HG03095 (cell line): ENCODE measurements at regions not wholly inside any gene's neighbourhood (a gene's known extent, or its start where the extent isn't known, plus 50 kb on each side); places are given as distances from the start of the nearest gene placed in this dataset.

ENCODE experiments used
- ATAC-seq: cut with Tn5 transposase; IDR thresholded peaks from one replicate; pipeline ENCODE4 v1.9.1; 2021; ENCODE audit warnings: moderate library complexity; ENCODE audit not compliant: unreplicated experiment

DNA sequence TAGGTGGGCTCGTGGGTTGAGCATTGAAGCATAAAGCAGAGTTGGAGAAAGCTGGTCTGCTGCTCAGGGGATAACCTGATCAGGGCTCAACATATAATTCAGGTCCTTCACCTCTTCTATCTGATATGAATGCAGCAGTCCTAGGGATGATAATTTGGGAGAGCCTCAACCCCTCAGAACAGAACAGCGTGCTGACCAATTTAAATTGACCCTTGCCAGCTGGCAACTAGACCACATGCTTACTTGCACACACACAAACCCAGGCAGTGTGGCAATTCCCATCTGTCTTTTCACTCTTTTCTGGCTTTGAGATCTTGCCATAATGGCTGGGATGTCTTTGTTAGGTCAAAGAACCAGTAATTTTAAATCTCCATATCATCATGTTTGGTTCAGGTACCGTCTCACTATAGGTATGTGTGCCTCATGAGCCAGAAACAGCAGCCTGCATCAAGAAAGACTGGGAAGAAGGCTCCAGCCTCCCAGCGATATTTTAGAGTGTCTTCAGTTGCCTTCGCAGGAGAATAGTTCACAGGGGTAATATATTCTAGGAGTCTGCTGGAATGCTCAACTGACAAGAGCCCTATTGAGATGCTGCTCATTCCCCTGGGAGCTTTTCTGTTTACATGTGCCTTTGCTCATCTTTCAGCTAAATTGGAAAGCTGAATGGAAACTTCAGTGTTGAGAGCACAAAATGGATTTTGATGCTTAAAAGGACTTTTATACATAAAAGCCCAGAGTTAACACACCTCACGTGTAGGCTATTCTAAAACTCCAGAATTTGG, 497.6 kb downstream of the RASEF start:
- no peak for ATAC-seq

DNA sequence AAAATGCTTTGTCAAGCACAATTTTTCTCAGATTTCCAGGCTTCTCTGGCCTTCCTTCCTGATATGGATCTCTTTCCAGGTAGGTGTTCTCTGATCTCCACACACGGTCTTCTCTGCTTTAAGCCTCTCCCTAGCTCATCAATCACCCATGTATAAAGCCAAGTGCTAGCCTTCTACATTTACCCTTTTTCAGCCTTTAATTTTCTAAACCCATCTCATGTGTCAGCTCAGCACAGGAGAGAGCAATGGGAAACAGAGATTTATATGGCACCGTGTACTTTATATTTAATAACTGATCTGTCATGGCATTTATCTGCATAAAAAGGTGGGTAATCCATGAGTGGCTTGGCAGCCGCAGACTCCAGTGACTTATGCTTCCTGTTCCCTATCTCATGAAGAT, 495.0 kb downstream of the RASEF start:
- no peak for ATAC-seq

DNA sequence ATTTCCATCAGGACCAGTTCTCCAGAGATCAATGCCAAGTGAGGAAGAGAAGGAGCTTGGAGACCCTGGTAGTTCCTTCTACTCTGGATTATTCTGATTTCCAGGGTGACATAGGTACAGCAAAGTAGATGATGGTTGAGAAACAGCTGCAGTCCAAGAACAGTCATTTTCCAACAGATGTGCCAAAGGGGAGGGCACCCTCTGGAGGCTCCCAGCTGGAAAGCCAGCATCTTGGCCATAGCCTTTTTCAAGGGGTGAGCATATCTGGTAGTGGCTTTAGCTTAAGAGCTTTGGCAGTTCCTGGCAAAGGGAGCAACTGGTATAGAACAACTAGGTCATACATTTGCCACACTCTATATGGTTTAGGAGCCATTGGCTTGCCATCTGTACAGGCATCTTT, 492.7 kb downstream of the RASEF start:
- ATAC-seq, result no peak

DNA sequence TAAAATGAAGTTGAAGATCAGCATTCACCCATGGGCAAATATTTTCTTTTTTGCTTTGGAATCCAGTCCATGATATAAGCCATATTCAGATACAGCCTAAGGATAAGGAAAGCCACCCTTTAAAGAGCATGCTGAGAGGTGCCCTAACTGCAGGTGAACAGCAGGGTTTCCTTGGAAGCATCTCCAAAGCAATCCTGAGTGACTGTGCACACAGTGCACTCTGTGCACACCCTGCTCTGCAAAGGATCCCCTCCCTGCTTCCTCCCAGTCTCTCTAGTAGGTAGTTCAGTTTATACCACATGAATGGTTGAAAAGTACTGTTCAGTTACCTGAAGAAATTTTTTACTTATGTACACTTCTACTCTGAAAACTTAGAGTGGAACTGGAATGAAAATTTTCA, 491.4 kb downstream of the RASEF start:
- ATAC-seq, result no peak

DNA sequence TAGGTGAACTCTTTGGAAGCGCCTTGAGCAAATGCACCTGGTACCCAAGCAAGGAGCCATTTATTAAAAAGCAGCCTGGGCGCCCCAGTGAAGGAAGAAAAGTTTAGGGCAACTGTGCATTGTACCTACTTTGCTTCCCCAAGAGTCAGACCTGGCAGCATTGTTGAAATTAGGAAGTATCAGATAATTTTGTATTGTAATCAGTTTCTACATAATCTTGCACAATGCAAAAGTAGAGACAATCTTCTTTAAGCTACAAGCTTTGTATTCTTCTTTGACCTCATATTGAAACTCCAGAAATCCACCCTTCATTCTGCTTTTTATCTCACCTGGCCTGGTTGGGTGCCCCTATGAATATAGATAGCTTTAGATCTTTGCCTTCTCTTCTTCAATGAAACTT, 490.8 kb downstream of the RASEF start:
- no peak for ATAC-seq

DNA sequence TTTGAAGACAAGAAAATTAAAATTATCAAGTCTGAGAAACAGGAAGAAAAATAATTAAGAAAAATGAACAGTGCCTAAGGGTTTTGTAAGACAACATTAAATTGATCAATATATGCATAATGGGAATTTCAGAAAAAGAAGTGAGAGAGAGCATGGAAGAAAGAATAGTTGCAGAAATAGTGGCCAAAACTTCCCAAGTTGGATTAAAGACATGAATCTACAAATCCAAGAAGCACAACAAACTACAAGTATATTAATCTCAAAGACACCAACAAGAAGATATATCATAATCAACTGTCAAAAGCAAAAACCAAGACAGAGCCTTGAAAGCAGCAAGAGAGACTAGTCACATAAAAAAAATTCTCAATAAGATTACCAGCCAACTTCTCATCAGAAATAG, 488.0 kb downstream of the RASEF start:
- ATAC-seq, result no peak

DNA sequence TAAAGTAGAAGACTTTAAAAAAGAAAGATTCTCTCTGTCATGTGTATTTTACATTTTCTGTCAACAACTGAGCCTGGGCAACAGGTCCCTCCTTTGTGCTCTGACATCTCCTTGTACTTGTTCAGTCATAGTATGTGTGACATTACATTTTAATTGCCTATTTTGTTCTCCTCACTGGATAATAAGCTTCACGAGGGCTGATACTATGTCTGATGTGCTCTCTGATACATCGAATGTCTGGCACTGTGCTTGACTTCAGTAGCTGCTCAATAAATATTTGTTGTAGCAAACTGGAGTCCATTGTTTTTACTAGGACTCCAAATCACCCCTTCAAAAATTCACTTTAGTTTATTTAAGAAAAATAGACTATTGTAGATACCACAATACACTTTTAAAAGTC, 482.0 kb downstream of the RASEF start:
- ATAC-seq, result no peak

DNA sequence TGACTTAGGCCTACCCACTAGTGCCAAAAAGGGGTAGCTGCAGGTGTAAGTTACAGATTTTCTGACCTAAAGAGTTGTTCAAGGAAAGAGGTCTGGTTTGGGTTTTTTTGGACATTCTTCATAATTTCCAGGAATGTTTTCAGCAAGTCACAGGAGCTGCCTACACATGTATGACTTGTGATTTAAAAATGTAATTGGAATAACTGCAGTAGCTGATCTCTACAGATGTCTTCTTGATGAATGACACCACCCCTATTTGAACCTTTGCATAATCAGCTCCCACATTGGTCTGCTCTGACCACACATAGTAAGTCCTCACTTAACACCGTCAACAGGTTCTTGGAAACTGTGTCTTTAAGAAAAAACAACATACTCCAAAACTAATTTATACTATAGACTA, 481.4 kb downstream of the RASEF start:
- ATAC-seq, result no peak

DNA sequence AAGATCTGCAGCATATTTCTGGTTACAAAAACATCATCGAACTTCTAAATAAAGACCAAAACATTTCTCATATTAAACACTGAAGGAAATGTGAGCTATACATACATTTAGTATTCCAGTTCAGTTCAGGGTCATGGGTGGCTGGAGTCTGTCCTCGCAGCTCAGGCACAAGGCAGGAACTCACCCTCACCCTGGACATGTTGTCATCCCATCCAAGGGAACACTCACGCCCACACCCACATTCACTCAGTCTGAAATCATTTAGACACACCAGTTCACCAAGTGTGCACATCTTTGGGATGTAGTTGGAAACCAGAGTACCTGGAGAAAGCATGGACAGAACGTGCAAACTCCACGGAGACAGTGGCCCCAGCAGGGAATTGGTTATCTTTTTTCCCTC, 481.0 kb downstream of the RASEF start:
- ATAC-seq, result no peak

DNA sequence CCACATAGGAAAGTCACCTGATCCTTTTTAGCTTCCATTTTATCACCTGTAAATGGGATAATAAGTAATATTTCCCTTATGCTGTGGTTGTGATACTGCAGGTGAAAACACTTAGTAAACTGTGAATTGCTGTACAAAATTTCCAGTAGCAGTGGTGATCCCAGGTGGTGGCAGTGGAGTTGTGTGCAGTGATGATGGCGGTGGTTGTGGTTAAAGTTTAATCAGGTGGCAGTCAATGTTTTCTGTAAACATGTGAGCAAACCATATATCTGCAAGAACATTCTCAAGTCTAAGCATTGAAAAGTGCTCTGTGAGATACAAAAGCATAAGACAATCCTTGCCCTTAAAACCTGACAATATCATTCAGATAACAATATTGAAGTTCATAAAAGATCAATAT, 480.2 kb downstream of the RASEF start:
- no peak for ATAC-seq

DNA sequence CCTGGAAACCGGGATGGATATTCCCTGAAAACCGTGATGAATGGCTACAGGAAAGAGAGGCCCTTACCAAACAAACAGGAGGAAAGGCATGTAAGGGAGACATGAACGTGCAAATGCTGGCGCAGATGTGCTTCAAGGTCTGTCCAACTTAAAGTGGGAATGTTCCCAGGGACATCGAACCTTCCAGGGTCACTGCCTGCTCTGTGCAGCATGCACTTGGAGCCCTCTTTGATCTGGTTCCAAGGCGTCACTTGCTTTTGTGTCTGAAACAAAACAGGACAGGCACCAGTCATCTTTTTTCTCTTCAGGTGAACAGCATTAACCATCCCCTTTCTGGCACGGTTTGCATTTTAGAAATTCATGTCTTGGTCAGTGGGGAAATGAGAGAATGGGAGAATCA, 479.4 kb downstream of the RASEF start:
- ATAC-seq, result no peak

DNA sequence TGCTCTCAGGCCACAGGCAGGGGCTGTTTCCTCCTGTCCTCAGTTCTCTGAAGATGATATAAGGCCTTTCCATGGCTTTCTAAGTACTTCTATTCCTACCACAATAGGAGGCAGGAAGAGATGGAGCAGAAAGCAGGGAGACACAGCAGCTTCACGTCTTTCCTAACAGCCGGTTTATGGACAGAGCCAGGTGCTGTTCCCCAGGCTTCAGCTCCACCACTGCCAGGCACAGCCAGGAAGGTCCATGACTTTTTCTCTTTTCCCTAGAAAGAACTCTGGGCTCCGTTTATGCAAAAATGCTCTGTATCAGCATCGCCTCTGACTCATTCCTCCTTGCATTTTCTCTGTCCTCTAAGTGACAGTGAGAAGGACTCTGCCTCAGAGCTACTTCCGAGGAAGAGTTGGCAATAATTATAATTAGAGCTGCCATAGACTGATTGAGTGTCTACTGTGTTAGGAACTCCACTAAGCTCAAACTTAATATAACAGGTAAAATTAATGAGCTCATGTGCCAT, 478.5 kb downstream of the RASEF start:
- no peak for ATAC-seq

DNA sequence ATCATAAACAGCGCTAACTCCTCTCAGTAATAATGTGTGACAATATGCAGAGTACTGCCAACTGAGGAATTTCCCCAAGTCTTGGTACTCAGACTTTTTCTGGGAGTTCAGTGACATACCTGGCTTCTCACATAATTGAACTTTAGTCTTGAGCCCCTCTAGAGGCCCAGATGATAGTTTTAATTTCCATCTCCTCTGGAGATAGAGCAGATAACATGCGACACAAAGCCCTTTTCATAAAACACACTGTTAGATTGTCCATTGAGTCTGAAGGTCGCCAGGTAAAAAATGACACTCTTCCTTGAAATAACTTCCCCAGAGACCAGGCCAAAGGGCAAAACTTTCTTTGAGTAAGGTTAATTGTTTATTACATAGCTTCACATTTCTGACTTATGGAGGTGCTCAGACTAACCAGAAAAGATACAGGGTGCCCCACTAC, 476.0 kb downstream of the RASEF start:
- ATAC-seq, result no peak

DNA sequence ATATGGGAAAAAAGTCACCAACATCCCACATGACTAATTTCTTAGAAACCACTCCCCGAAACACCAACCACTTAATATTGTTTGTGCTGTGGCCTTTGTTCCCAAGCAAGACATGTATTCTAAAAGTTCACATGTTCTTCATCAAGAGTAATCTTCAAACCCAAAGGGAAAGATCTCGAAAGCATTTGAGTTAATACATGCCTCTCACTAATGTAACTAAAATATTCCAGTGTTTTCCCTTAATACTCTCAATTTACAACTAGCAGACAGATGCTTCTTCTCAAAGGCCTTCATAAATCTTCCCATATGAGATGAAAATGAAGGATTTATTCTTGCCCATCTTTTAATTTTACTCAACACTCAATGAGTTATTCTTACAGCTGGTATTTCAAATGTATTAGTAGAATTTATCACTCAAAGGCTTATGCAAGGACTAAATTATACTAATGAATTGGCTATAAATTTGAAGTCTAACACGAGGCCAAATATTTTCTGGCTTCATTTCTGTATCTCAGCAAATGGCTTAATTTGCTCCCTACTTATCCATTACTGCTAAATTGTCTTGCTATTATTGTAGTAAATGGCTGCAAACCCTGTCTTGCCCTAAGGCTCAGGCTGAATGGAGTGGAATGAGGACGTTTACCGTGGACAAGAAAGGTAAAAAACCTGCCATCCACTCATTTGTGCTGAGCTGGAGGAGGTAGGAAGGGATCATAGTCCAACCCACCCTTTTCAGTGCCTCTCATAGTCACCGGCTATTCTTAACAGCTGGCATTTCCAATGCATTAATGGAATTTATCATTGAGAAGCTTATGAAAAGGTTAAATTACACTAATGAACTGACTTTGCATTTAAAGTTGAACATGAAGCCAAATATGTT, 474.4 kb downstream of the RASEF start:
- no peak for ATAC-seq

DNA sequence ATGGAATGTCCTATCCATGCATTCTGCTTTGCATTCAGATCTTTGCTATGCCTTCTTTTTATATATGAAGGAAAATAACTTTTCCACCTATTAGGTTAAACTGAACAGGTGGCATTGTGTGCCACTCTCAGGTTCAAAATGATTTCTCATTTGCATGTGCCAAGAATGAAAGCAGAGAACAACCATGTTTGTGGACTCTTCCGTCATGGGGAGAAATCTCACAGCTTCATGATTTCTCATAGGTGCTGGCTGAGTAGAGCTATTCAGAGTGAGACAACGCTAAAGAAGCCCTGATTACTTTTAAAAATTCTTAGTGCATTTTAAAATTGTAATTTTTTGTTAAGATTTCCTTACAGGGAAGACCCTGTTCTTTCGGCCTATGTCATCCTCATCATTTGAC, 472.1 kb downstream of the RASEF start:
- ATAC-seq, result no peak

DNA sequence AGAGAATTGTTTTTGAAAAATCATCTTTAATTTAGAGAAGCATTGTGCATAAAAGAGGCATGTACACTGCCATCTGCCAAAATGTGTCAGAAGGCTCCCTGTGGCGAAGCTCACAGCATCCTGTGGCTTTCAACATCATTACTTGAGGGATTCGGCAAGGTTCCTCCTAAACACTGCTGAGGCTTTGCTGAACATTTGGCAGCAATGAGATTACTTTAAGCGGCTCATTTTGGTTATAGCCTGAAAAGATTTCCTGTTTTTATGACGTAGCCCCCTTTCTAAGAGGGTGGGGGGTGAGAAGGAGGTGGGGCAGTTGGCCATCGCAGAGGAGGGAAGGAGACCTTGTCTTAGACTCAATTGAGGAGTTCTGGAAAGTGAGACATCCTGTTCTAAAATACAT, 469.4 kb downstream of the RASEF start:
- no peak for ATAC-seq

DNA sequence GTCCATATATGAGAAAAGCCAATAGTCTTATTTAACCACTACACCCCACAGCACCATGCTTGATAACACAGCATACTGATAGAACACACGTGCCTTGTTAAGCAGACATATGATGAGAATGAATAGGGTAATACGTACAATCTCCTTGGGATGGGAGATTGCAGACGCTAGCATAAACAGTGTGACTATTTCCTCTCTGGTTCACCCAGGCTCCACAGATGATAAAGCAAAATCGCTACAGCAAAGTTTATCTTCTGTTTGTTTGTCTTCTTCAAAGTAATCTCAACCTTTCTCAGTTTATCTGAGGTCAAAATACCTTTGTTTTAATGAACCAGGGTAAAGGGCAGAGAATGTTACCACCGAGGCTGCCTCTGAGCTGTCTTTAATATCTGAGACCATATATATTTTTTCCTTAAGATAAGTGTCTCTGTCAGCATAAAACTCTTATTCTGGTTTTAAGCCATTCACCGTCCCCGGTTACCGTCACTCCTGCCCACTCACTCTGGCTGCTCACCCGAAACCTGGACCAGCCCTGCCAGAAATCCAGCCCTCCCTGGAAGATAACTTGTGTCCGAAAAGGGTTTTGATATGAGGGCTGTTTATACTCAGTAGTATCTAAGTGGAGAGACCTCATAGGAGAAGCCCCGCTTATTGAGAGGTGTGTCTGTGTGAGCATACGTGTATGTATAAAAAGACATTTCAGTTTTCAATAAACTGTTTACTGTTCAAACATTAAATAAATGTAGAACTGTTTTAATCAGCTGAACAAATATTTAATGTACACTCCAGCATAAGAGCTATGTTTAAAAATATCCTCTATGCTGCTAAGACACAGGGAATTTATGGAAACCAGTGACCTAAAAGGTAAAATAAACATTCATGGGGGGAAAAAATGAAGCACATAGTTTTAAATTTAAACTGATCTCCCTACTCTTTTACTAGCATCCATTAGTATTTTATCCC, 465.4 kb downstream of the RASEF start:
- no peak for ATAC-seq

DNA sequence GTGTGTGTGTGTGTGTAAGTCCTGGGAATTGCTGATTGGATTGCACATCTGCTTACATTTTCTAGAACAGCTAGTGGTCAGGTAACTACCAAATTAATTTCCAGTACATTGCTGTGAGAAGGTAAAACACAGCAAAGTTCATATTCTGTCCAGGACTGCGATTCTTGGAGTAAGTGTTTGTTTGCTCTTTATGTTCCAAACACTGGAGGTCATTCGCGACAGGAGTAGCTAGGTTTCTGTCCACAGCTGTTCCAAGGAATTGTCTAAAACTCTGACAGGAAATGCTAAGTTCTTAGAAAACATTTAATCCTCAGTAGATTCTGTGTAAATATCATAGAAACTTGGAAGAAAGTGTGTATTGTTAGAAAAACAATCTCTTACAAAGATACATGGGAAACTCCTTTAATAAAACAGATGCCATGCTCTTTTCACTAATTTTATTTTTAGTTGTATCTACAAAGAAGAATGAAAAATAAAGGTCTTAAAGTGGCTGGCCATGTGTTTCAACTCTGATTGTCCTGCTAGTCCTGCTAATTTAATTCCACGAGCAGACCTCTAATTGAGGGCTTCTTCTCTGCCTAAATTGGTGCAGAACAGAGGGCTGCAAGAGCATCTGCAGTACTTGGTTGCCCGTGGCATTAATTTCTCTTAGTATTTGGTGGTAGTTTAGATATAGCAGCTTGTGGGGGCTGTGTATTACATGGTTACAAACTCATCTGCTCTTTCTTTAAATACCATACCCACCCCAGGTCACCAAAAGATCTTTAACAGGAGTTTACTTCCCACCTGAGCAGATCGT, 464.5 kb downstream of the RASEF start:
- no peak for ATAC-seq

DNA sequence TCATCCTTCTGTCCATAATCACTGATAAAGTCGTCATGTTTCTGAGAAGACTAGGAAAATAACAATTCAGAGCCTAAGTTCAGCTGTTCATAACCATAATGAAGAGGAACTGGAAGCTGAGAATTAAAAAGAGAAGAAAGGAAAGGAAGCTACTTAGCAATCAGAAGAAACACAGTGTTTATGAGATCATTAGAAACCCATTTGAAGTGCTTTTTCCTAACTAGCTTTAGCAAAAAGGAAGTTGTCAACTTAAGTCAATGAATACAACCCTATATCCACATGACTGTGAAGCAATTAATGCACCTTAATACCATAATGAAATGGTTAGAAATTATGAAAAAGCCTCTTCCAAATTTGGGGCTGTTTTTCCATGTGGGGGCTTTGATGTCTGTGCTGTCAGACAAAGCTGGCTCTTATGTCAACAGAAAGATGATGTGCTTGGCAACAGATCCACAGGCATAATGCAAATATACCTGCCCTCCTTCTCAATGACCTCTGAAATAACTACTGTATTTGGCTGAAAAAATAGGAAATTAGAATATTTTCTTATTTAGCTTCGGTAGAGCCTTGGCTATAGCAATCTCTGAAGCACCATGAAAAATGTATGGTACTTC, 463.5 kb downstream of the RASEF start:
- ATAC-seq, result no peak
